ENCODE measurements at regions not wholly inside any gene's neighbourhood (a gene's known extent, or its start where the extent isn't known, plus 50 kb on each side); places are given as distances from the start of the nearest gene placed in this dataset.

DNA sequence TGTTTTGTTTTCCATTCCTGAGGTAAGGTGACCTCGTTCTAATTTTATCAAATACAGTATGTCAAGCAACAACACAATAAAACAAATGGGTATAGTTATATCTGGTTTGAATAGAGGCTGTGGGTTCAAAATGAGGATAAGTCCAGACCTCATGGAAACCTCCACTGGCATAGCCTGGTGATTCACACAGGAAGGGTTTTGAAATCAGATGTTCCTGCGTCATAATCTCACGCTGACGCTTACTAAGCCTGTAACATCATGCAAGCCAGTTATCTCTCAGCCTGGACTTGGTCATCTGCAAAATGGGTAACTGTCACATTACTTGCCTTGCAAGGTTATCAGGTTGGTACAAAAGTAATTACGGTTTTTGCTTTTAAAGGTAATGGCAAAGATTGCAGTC, 1056.3 kb upstream of the EEF2KMT start:
- H3K79me1 ChIP-seq (ENCODE audit: low read depth in 1 of 2, low read length in 2 of 2), result no peaks in the 10 kb centered on the region
- no peak overlapping the region for H2AFZ ChIP-seq (replicated peaks; ENCODE audit: low read length, poor library complexity)
- DNase-seq (no peak), ATAC-seq (ENCODE audit: low read depth) (no peak)
- no peak overlapping the region for H3K18ac ChIP-seq (ENCODE audit: low read depth, low read length)
- no peak overlapping the region for H3K4me2 ChIP-seq (ENCODE audit: low read depth, low read length)
- H2BK20ac ChIP-seq (ENCODE audit: low read depth, low read length), result no peak overlapping the region
- dilution Hi-C loops (cut with HindIII; ENCODE audit: low sequenced_read_pairs, unreplicated experiment), result no loop called here
- no TSS peak for BruUV-seq (replicated peaks)
- no peaks in the 10 kb centered on the region for H3K4me1 ChIP-seq (ENCODE audit: control insufficient read depth, insufficient read depth, low read length)
- no peak overlapping the region for H3K23ac ChIP-seq (ENCODE audit: low read depth, low read length)
- H4K91ac ChIP-seq (ENCODE audit: insufficient read depth, low read depth, low read length), result no peak overlapping the region
- TF ChIP-seq RCOR1 (IDR thresholded peaks at IDR 0.05; ENCODE audit: insufficient replicate concordance, low read length) (no peak), MXI1 (IDR thresholded peaks at IDR 0.05; ENCODE audit: borderline replicate concordance, low read depth, low read length) (no peak), SMC3 (IDR thresholded peaks at IDR 0.05; ENCODE audit: low read depth, low read length) (no peak), MAFK (IDR thresholded peaks at IDR 0.05; ENCODE audit: low read depth, low read length) (no peak), POLR2A (IDR thresholded peaks at IDR 0.05; ENCODE audit: low read depth, low read length) (no peak), FOS (IDR thresholded peaks at IDR 0.05; ENCODE audit: low read depth, low read length) (no peak), BHLHE40 (IDR thresholded peaks at IDR 0.05; ENCODE audit: low read depth, low read length) (no peak), CHD1 (IDR thresholded peaks at IDR 0.05; ENCODE audit: low read depth, low read length) (no peak), CEBPB (IDR thresholded peaks at IDR 0.05; ENCODE audit: low read depth, low read length) (no peak), MAZ (IDR thresholded peaks at IDR 0.05; ENCODE audit: borderline replicate concordance, low read depth, low read length) (no peak), RFX5 (IDR thresholded peaks at IDR 0.05; ENCODE audit: low read depth, low read length) (no peak), RAD21 (IDR thresholded peaks at IDR 0.05; ENCODE audit: low read length) (no peak), NFE2L2 (IDR thresholded peaks at IDR 0.05; ENCODE audit: low read depth, low read length) (no peak)
- TF ChIP-seq, protein P1, sequence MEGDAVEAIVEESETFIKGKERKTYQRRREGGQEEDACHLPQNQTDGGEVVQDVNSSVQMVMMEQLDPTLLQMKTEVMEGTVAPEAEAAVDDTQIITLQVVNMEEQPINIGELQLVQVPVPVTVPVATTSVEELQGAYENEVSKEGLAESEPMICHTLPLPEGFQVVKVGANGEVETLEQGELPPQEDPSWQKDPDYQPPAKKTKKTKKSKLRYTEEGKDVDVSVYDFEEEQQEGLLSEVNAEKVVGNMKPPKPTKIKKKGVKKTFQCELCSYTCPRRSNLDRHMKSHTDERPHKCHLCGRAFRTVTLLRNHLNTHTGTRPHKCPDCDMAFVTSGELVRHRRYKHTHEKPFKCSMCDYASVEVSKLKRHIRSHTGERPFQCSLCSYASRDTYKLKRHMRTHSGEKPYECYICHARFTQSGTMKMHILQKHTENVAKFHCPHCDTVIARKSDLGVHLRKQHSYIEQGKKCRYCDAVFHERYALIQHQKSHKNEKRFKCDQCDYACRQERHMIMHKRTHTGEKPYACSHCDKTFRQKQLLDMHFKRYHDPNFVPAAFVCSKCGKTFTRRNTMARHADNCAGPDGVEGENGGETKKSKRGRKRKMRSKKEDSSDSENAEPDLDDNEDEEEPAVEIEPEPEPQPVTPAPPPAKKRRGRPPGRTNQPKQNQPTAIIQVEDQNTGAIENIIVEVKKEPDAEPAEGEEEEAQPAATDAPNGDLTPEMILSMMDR (conservative IDR thresholded peaks at IDR 0.05; ENCODE audit: low read depth, low read length), result no peak
- TF ChIP-seq, protein P2, sequence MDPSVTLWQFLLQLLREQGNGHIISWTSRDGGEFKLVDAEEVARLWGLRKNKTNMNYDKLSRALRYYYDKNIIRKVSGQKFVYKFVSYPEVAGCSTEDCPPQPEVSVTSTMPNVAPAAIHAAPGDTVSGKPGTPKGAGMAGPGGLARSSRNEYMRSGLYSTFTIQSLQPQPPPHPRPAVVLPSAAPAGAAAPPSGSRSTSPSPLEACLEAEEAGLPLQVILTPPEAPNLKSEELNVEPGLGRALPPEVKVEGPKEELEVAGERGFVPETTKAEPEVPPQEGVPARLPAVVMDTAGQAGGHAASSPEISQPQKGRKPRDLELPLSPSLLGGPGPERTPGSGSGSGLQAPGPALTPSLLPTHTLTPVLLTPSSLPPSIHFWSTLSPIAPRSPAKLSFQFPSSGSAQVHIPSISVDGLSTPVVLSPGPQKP (IDR thresholded peaks at IDR 0.05; ENCODE audit: borderline replicate concordance, low read depth, low read length), result no peak
- TF ChIP-seq, protein P3, sequence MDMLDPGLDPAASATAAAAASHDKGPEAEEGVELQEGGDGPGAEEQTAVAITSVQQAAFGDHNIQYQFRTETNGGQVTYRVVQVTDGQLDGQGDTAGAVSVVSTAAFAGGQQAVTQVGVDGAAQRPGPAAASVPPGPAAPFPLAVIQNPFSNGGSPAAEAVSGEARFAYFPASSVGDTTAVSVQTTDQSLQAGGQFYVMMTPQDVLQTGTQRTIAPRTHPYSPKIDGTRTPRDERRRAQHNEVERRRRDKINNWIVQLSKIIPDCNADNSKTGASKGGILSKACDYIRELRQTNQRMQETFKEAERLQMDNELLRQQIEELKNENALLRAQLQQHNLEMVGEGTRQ (IDR thresholded peaks at IDR 0.05; ENCODE audit: low read depth, low read length), result no peak
- H2AK9ac ChIP-seq (replicated peaks; ENCODE audit: low read depth, low read length, poor library complexity), result no peak overlapping the region
- H3K27ac ChIP-seq (ENCODE audit: insufficient read depth, low read length), result no peak overlapping the region
- no peak overlapping the region for H2BK5ac ChIP-seq (ENCODE audit: low read depth, low read length, poor library complexity, severe bottlenecking)
- no peak overlapping the region for H4K5ac ChIP-seq (ENCODE audit: low read depth, low read length)
- no peaks in the 10 kb centered on the region for H4K20me1 ChIP-seq (ENCODE audit: insufficient read depth, low read length)
- no CpG with 5 or more reads among the region's 5 CpGs for WGBS, 2 experiments (ENCODE audit: extremely low coverage in 2 of 2, insufficient read length in 1 of 2)
- H2BK15ac ChIP-seq (ENCODE audit: low read depth, low read length), result no peak overlapping the region
- H3K27me3 ChIP-seq (ENCODE audit: control insufficient read depth, insufficient read depth, low read length), result no peaks in the 10 kb centered on the region
- intact Hi-C loops (cut with micrococcal nuclease), result no loop called here
- no peak overlapping the region for H2BK120ac ChIP-seq (ENCODE audit: low read depth, low read length)
- H3K9me3 ChIP-seq (ENCODE audit: control insufficient read depth, insufficient read depth, low read length), result peaks cover 10% of the 10 kb centered on the region
- H3K36me3 ChIP-seq (ENCODE audit: control insufficient read depth, insufficient read depth, low read length), result no peaks in the 10 kb centered on the region
- ChIA-PET CTCF (no interaction called here), POLR2A (ENCODE audit: unreplicated experiment) (no interaction called here)
- no peak overlapping the region for H4K8ac ChIP-seq (ENCODE audit: low read depth in 2 of 2, low read length in 2 of 2)
- no peaks in the 10 kb centered on the region for H3K9me1 ChIP-seq (ENCODE audit: insufficient read depth, low read length)
- no peak overlapping the region for H3K4ac ChIP-seq (ENCODE audit: low read depth, low read length)
- H3K14ac ChIP-seq (replicated peaks; ENCODE audit: low read depth, low read length), result no peak overlapping the region
- no peak overlapping the region for H3K56ac ChIP-seq (ENCODE audit: extremely low read depth, insufficient read depth, low read length)
- no peak overlapping the region for H2AK5ac ChIP-seq (ENCODE audit: low read depth, low read length)
- H3K9ac ChIP-seq (ENCODE audit: low read depth, low read length), result no peak overlapping the region
- in situ Hi-C loops (cut with MboI; ENCODE audit: low sequenced_read_pairs), result no loop called here
- no peak overlapping the region for H3K4me3 ChIP-seq (ENCODE audit: insufficient read depth, low read depth, low read length)
